ENCODE measurements at regions not wholly inside any gene's neighbourhood (a gene's known extent, or its start where the extent isn't known, plus 50 kb on each side); places are given as distances from the start of the nearest gene placed in this dataset.

DNA sequence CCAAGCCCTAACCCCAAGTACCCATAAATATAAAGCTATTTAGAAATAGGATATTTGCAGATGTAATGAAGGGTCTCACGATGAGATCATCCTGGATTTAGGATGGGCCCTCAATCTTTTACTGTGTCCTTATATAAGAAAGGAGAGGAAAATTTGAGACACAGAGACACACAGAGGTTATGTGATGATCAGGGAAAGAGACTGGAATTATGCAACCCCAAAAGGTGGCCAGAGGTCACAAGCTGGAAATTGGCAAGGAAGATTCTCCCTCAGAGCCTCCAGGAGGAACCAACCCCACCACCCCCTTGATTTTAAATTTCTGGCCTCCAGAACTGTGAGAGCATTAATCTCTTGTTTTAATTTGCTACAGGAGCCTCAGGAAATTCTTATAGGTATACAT is 334.9 kb upstream of the PRICKLE1 start:
- H3K9me3 ChIP-seq = no peaks in the 10 kb centered on the region
- TF ChIP-seq, protein P1, sequence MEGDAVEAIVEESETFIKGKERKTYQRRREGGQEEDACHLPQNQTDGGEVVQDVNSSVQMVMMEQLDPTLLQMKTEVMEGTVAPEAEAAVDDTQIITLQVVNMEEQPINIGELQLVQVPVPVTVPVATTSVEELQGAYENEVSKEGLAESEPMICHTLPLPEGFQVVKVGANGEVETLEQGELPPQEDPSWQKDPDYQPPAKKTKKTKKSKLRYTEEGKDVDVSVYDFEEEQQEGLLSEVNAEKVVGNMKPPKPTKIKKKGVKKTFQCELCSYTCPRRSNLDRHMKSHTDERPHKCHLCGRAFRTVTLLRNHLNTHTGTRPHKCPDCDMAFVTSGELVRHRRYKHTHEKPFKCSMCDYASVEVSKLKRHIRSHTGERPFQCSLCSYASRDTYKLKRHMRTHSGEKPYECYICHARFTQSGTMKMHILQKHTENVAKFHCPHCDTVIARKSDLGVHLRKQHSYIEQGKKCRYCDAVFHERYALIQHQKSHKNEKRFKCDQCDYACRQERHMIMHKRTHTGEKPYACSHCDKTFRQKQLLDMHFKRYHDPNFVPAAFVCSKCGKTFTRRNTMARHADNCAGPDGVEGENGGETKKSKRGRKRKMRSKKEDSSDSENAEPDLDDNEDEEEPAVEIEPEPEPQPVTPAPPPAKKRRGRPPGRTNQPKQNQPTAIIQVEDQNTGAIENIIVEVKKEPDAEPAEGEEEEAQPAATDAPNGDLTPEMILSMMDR (IDR thresholded peaks at IDR 0.05) = no peak
- no peak overlapping the region for H3K4me3 ChIP-seq
- no peak overlapping the region for H3K27ac ChIP-seq
- intact Hi-C loops (cut with DNase I) = no loop called here
- FAIRE-seq (no peak), DNase-seq (no peak), ATAC-seq (no peak)
- H3K36me3 ChIP-seq = no peaks in the 10 kb centered on the region
- H3K4me1 ChIP-seq = peaks cover 0 to 8% (median 0%) of the 10 kb centered on the region in 3 donors
- H3K27me3 ChIP-seq = no peaks in the 10 kb centered on the region
- 78 to 79% methylated on average over 1 of the region's 1 CpG for WGBS, 2 donors

DNA sequence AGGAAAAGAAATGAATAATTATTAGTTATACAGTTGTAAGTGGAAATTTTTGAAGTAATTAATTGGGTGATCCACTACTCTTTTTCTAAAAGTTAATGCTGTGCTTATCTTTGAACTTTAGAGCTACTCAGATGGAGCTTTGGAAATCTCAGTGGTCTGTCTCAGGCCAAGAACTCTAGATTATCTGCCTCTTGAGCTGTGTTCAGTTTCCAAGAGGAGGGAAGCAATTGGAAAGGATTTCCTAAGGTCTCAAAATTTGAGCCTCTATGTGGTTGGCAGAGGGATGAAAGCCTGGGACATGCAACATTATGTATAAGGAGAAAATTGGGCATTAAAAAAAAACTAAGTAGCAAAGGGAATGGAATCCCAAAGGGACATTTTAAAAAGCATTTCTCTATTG is 334.0 kb upstream of the PRICKLE1 start:
- FAIRE-seq (no peak), DNase-seq (no peak), ATAC-seq (no peak)
- Histone ChIP-seq H3K9me3 (no peaks in the 10 kb centered on the region), H3K36me3 (no peaks in the 10 kb centered on the region), H3K4me1 (peaks cover 0 to 8% (median 0%) of the 10 kb centered on the region in 3 donors), H3K27me3 (no peaks in the 10 kb centered on the region), H3K4me3 (no peak overlapping the region), H3K27ac (no peak overlapping the region)
- intact Hi-C loops (cut with DNase I) = no loop called here
- TF ChIP-seq, protein P1 (IDR thresholded peaks at IDR 0.05) = no peak

DNA sequence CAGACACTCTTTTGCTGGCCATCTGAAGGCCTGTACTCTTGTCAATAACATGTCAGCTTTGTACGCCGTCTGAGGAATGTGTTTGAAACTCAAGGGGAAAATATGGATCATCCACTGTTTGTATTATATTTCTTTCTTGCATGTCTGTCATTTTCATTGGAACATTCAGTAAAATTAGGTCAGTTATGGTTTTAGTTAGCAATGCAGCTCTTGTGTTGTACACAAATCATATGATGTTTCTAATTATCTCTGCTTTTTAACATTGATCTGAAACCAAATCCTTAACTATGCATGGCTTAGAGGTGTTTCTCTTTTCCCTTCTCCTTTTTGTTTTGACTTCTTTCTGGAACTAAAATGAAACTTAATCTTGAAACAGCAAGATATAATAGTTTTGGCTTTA is 333.6 kb upstream of the PRICKLE1 start:
- Histone ChIP-seq H3K27ac (no peak overlapping the region), H3K36me3 (no peaks in the 10 kb centered on the region), H3K4me3 (no peak overlapping the region), H3K27me3 (no peaks in the 10 kb centered on the region), H3K9me3 (no peaks in the 10 kb centered on the region), H3K4me1 (peaks cover 0 to 8% (median 0%) of the 10 kb centered on the region in 3 donors)
- ATAC-seq = no peak
- TF ChIP-seq, protein P1 (IDR thresholded peaks at IDR 0.05) = no peak
- intact Hi-C loops (cut with DNase I) = no loop called here
- FAIRE-seq = no peak
- no peak for DNase-seq
- WGBS, 2 donors = 62 to 71% methylated on average over 2 of the region's 2 CpGs

DNA sequence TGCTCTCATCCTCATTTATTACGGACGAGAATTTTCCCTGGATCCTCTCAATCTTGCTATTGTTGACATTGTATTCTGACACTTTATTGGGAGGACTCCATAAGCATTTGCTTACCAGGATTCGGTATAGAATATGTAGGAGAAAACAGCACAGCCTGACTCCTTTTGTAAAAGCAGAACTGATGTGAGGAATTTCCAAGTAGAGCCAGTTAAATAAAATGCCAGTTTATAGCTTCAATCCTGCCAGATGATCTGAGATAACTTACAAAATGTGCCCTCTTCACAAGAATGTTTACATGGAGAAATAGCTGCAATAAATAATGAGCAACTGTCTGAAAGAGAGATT is 332.9 kb upstream of the PRICKLE1 start:
- no peak for DNase-seq
- no peak for ATAC-seq
- H3K4me1 ChIP-seq = peaks cover 0 to 8% (median 0%) of the 10 kb centered on the region in 3 donors
- TF ChIP-seq, protein P1 (IDR thresholded peaks at IDR 0.05) = no peak
- H3K9me3 ChIP-seq = no peaks in the 10 kb centered on the region
- no peak for FAIRE-seq
- 35 to 36% methylated on average over 3 of the region's 3 CpGs for WGBS, 2 donors
- no peaks in the 10 kb centered on the region for H3K36me3 ChIP-seq
- no peaks in the 10 kb centered on the region for H3K27me3 ChIP-seq
- intact Hi-C loops (cut with DNase I) = no loop called here
- peak overlapping the region in 2 of 4 donors; percentile 26 to 31 for H3K27ac ChIP-seq
- no peak overlapping the region for H3K4me3 ChIP-seq

DNA sequence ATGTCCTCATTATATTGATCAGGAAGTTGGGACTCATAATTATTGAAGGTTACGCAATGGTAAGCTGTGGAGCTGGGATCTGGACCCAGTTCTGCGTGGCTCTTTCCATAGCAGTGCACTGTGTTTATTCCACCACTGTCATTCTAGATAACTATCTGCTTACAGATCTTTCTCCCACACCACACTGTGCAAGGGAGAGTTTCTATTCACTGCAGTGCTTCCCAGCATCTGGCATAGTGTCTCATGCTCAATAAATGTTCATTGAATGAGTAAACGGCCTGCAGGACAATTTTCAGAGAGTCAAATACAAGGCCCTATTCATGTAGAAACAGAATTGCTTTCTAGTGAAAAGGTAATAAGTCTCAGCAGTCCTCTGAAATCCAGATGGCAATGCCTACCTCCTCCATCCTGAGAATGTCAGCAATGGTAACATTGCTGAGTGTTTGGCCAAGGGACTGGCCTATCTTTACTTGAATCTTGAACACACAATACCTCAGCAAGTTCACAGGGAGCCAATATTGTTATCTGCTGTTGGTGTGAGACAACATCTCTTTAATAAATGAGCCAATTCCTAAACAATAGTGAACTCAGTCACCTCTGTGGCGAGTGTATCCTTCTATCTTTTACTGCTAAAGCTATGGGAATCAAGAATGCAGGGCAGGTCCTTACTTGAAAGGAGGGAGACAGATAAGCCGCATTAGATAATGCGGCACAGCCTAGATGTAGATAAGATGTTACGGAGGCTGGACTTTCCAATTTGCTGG is 332.4 kb upstream of the PRICKLE1 start:
- WGBS, 2 donors = 47 to 51% methylated on average over 7 of the region's 7 CpGs
- intact Hi-C loops (cut with DNase I) = no loop called here
- peaks cover 0 to 8% (median 0%) of the 10 kb centered on the region in 3 donors for H3K4me1 ChIP-seq
- peak overlapping the region in 2 of 4 donors; percentile 26 to 31 for H3K27ac ChIP-seq
- no peak overlapping the region for H3K4me3 ChIP-seq
- no peaks in the 10 kb centered on the region for H3K9me3 ChIP-seq
- H3K27me3 ChIP-seq = no peaks in the 10 kb centered on the region
- H3K36me3 ChIP-seq = no peaks in the 10 kb centered on the region
- FAIRE-seq (no peak), DNase-seq (no peak), ATAC-seq (peak in 3 of 4 donors; percentile 51 to 79 (median 66))
- TF ChIP-seq, protein P1 (IDR thresholded peaks at IDR 0.05) = no peak
